ENCODE measurements at regions not wholly inside any gene's neighbourhood (a gene's known extent, or its start where the extent isn't known, plus 50 kb on each side); places are given as distances from the start of the nearest gene placed in this dataset.

DNA sequence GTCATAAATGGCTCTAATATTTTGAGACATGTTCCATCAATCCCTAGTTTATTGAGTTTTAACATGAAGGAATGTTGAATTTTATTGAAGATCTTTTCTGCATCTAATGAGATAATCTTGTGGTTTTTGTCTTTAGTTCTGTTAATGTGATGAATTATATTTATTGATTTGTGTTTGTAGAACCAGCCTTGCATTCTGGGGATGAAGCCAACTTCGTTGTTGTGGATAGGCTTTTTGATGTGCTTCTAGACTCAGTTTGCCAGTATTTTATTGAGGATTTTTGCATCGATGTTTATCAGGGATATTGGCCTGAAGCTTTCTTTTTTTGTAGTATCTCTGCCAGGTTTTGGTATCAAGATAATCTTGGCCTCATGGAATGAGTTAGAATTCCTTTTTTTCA lies 72.0 kb upstream of the CD96 start:
- no peak overlapping the region for H3K4me3 Mint-ChIP-seq
- no peaks in the 10 kb centered on the region for H3K36me3 Mint-ChIP-seq (ENCODE audit: low read depth)

DNA sequence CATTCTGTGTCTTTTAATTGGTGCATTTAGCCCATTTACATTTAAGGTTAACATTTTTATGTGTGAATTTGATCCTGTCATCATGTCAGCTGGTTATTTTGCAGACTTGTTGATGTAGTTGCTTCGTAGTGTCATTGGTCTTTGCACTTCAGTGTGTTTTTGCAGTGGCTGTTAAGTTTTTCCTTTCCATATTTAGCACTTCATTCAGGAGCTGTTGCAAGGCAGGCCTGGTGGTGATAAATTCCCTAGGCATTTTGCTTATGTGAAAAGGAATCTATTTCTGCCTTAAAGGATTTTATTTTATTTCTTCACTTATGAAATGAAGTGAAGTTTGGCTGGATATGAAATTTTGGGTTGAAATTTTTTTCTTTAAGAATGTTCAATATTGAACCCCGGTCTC lies 70.2 kb upstream of the CD96 start:
- Mint-ChIP-seq H3K4me1 (ENCODE audit: low read depth) (no peaks in the 10 kb centered on the region), H3K4me3 (no peak overlapping the region), H3K27me3 (ENCODE audit: insufficient read depth) (peaks cover 2% of the 10 kb centered on the region), H3K27ac (no peak overlapping the region), H3K9me3 (peaks cover 5% of the 10 kb centered on the region), H3K36me3 (ENCODE audit: low read depth) (no peaks in the 10 kb centered on the region)
- DNase-seq (ENCODE audit: low spot score), result no peak
- intact Hi-C loops (cut with micrococcal nuclease), result no loop called here

More for the DNA sequence above, 72.0 kb upstream of the CD96 start:
- H3K27ac Mint-ChIP-seq, result no peak overlapping the region
- no peaks in the 10 kb centered on the region for H3K4me1 Mint-ChIP-seq (ENCODE audit: low read depth)
- peaks cover 5% of the 10 kb centered on the region for H3K9me3 Mint-ChIP-seq
- intact Hi-C loops (cut with micrococcal nuclease), result no loop called here
- no peak for DNase-seq (ENCODE audit: low spot score)
- H3K27me3 Mint-ChIP-seq (ENCODE audit: insufficient read depth), result peaks cover 2% of the 10 kb centered on the region

DNA sequence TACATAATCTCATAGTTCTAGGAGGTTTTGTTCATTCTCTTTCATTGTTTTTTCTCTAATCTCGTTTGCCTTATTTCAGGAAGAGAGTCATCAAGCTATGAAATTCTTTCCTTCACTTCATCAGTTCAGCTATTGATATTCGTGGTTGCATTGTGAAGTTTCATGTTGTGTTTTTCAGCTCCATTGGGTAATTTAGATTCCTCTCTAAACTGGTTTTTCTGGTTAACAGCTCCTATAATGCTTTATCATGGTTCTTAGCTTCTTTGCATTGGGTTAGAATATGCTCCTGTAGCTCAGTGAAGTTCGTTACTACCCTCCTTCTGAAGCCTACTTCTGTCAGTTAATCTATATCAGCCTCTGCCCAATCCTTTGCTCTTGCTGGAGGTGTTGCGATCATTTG lies 69.4 kb upstream of the CD96 start:
- H3K9me3 Mint-ChIP-seq, result peaks cover 5% of the 10 kb centered on the region
- no peak for DNase-seq (ENCODE audit: low spot score)
- no peak overlapping the region for H3K27ac Mint-ChIP-seq
- H3K36me3 Mint-ChIP-seq (ENCODE audit: low read depth), result no peaks in the 10 kb centered on the region
- no peaks in the 10 kb centered on the region for H3K4me1 Mint-ChIP-seq (ENCODE audit: low read depth)
- intact Hi-C loops (cut with micrococcal nuclease), result no loop called here
- H3K27me3 Mint-ChIP-seq (ENCODE audit: insufficient read depth), result peaks cover 2% of the 10 kb centered on the region
- no peak overlapping the region for H3K4me3 Mint-ChIP-seq

DNA sequence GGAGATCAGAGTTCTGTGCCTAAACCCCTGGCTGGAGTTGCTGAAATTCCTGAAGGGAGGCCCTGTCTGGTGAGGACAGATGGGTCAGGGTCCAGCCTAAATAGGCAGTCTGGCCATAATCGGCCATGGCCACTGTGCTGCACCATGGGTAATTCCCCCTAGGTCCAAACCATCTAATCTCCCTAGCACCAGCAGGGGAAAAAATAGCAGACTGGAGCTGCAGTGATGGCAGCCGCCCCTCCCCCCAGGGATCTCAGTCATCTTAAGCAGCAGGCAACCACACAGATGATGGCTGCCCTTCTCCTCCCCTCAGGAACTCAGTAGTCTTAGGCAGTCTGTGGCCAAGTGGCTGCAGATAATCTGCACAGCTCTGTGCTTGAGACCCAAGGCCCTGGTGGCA lies 68.4 kb upstream of the CD96 start:
- Mint-ChIP-seq H3K27me3 (ENCODE audit: insufficient read depth) (no peaks in the 10 kb centered on the region), H3K4me1 (ENCODE audit: low read depth) (no peaks in the 10 kb centered on the region), H3K4me3 (no peak overlapping the region), H3K27ac (no peak overlapping the region), H3K9me3 (peaks cover 5% of the 10 kb centered on the region), H3K36me3 (ENCODE audit: low read depth) (no peaks in the 10 kb centered on the region)
- intact Hi-C loops (cut with micrococcal nuclease), result no loop called here
- DNase-seq (ENCODE audit: low spot score), result no peak

DNA sequence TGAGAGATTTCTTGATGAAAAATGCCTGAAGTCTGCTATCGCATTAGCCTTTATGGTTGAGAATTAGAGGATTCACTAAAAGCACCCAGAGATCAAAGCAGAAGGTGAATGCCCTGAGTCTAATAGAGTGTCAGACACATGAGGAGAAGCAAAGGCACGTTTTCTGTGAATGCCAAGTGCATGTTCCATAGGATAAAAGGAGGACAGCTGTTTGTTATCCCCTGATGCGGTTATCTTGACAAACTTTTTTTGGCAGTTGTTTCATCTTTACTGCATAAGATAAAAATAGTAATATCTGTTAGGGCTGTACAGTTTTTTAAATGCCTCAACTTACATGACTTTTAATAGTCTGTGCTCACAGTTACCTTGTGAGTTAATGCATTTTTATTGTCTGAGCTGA lies 65.3 kb upstream of the CD96 start:
- intact Hi-C loops (cut with micrococcal nuclease), result no loop called here
- H3K4me3 Mint-ChIP-seq, result no peak overlapping the region
- H3K27ac Mint-ChIP-seq, result no peak overlapping the region
- H3K36me3 Mint-ChIP-seq (ENCODE audit: low read depth), result no peaks in the 10 kb centered on the region
- peaks cover 11% of the 10 kb centered on the region for H3K9me3 Mint-ChIP-seq
- H3K27me3 Mint-ChIP-seq (ENCODE audit: insufficient read depth), result peaks cover 1% of the 10 kb centered on the region
- H3K4me1 Mint-ChIP-seq (ENCODE audit: low read depth), result no peaks in the 10 kb centered on the region
- DNase-seq (ENCODE audit: low spot score), result no peak

DNA sequence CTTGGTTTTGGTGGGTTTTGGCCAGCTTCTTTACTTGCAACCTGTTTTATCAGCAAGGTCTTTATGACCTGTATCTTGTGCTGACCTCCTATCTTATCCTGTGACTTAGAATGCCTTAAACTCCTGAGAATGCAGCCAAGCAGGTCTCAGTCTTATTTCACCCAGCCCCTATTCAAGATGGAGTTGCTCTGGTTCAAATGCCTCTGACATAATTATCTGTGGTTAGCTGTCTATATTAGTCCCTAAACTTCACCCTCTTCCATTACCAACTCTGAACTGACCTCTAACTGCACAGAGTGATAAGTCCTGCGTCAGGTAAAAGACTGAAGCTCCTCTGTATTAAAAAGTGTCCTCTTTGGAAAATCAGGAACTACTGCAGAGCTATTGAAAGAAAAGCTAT lies 61.9 kb upstream of the CD96 start:
- intact Hi-C loops (cut with micrococcal nuclease), result no loop called here
- no peaks in the 10 kb centered on the region for H3K4me1 Mint-ChIP-seq (ENCODE audit: low read depth)
- peaks cover 1% of the 10 kb centered on the region for H3K27me3 Mint-ChIP-seq (ENCODE audit: insufficient read depth)
- no peaks in the 10 kb centered on the region for H3K36me3 Mint-ChIP-seq (ENCODE audit: low read depth)
- no peak overlapping the region for H3K4me3 Mint-ChIP-seq
- no peak overlapping the region for H3K27ac Mint-ChIP-seq
- peaks cover 5% of the 10 kb centered on the region for H3K9me3 Mint-ChIP-seq
- DNase-seq (ENCODE audit: low spot score), result no peak

DNA sequence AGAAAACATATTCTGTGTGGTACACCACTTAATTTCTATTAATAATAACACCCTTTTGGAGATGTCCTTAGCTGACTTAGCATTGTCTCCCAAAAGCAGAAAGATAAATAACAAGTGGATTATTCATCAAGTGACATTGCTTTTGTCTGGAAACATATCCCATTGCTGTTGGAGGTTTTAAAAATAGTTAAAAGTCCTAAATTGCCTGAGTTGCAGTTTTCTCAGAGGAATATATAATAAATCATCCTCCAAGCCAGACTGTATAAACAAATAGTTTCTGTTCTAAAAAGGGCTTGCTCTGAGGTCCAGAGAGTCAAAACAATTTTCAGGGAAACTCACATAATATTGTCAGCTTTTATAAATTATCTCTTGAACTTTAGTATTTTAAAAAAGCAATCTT lies 60.4 kb upstream of the CD96 start:
- Mint-ChIP-seq H3K27me3 (ENCODE audit: insufficient read depth) (peaks cover 1% of the 10 kb centered on the region), H3K36me3 (ENCODE audit: low read depth) (no peaks in the 10 kb centered on the region), H3K4me1 (ENCODE audit: low read depth) (no peaks in the 10 kb centered on the region), H3K27ac (no peak overlapping the region), H3K4me3 (no peak overlapping the region), H3K9me3 (peaks cover 9% of the 10 kb centered on the region)
- no peak for DNase-seq (ENCODE audit: low spot score)
- intact Hi-C loops (cut with micrococcal nuclease), result no loop called here

DNA sequence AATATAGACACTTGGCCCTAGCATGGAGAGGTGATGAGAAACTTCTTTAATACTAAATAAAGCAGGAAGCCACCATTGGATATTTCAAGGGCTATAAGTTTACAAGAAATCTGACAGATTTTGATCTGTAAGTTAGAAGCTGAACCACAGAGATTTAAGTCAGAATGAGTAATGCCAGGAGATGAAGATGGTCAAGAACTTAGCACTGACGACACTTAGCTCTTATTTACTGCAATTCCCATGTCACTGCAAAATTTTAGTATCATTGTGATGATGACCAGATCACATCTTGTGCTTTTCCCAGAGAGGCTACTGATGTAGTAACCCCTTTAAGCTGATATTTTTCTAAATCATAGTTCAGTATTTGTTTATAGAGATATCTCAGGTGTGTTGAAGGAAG lies 59.4 kb upstream of the CD96 start:
- no peak for DNase-seq (ENCODE audit: low spot score)
- no peak overlapping the region for H3K27ac Mint-ChIP-seq
- peaks cover 12% of the 10 kb centered on the region for H3K9me3 Mint-ChIP-seq

DNA sequence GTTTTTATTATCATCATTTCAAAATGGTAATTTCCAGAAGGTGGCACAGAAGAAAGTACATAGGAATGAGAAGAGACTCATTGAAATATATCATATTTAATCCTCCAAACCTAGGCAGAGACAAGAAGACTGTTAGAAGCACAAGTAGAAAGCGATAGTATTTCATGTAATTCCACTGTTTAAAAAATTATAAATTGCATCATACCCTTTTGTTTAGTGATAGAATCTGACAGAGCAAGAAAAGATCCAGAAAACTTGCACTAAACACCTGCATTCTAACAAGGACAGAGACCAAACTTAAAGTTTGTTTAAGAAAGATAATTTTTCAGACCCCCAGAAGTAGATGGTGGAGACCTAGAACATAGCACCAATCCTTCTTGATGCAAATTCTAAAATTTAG lies 56.9 kb upstream of the CD96 start:
- intact Hi-C loops (cut with micrococcal nuclease), result no loop called here
- Mint-ChIP-seq H3K27me3 (ENCODE audit: insufficient read depth) (no peaks in the 10 kb centered on the region), H3K27ac (no peak overlapping the region)

More for the DNA sequence above, 59.4 kb upstream of the CD96 start:
- H3K4me1 Mint-ChIP-seq (ENCODE audit: low read depth), result no peaks in the 10 kb centered on the region
- no peak overlapping the region for H3K4me3 Mint-ChIP-seq
- peaks cover 2% of the 10 kb centered on the region for H3K36me3 Mint-ChIP-seq (ENCODE audit: low read depth)
- intact Hi-C loops (cut with micrococcal nuclease), result no loop called here
- H3K27me3 Mint-ChIP-seq (ENCODE audit: insufficient read depth), result peaks cover 1% of the 10 kb centered on the region

More for the DNA sequence above, 56.9 kb upstream of the CD96 start:
- DNase-seq (ENCODE audit: low spot score), result no peak
- Mint-ChIP-seq H3K4me3 (no peak overlapping the region), H3K9me3 (peaks cover 12% of the 10 kb centered on the region), H3K36me3 (ENCODE audit: low read depth) (peaks cover 2% of the 10 kb centered on the region), H3K4me1 (ENCODE audit: low read depth) (no peaks in the 10 kb centered on the region)

Measured in activated T-helper 1 cell treated with anti-CD3 and anti-CD28 coated beads, Interleukin-12 subunit alpha, Interleukin-12 subunit beta, Interleukin-2, Interleukin-4 antibody, amounts not matched to agents 30 ng/mL and 10 ng/mL and 1 ng/mL, durations not matched to agents 14 hours and 24 hours and 36 hours (primary cell).